Ureter (tissue), 1 donor: ENCODE measurements at regions not wholly inside any gene's neighbourhood (a gene's known extent, or its start where the extent isn't known, plus 50 kb on each side); places are given as distances from the start of the nearest gene placed in this dataset.

ENCODE experiments used
- DNase-seq: peaks from one replicate; pipeline ENCODE4 v3.0.0-alpha.2; 2020; ENCODE audit warnings: low spot score
- donor health status: DM: yes; HTN: yes; CAD: no.

DNA sequence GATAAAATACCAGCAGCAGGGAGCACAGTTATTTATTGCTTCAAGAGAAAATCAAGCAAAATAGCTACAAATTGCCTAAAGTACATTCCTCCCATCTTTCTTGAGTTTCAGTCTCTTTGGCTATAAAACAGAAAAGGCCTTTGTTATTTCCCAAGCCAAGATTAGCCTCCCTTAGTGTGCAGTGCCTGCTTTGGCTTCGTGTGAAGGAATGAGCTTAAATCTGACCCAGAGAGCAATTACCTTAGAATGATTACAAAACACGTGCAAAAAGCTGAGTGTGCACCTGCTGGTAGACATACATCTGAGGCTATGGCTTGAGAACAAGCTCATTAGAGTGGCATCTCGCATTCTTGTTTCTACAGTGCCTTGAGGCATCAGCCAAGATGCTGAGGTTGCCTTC, 250.8 kb downstream of the C4orf33 start:
- no peak for DNase-seq

GRCh38 chr4:129350834-129351721, 255.1 kb downstream of the C4orf33 start:
- DNase-seq = peak; percentile 52

- DNase-seq = no peak
These were observed 256.5 kb downstream of the C4orf33 start for GRCh38 chr4:129352480-129352879.

- DNase-seq = no peak
These were observed 257.5 kb downstream of the C4orf33 start for GRCh38 chr4:129353490-129353889.

GRCh38 chr4:129355031-129355430, 259.1 kb downstream of the C4orf33 start:
- no peak for DNase-seq

- DNase-seq = no peak
These were observed 259.6 kb downstream of the C4orf33 start for GRCh38 chr4:129355516-129355915.

DNA sequence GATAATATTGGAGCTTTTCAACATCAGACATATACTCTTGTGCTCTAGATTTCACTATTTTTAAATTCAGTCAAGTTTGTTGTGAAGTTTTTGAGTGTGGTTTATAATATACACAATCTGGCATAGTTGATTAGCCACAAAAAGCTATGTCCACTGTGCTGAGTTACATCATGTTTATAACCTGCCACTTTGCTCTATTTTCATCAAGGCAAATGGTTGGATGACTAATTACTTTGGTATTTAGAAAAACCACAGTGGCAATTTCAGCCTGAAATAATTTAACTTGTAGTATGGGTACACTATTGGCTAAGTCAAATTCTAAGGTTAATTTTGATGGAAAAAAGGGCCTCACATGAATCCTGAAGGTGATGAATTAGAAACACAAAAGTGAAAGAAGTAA, 262.6 kb downstream of the C4orf33 start:
- no peak for DNase-seq

DNA sequence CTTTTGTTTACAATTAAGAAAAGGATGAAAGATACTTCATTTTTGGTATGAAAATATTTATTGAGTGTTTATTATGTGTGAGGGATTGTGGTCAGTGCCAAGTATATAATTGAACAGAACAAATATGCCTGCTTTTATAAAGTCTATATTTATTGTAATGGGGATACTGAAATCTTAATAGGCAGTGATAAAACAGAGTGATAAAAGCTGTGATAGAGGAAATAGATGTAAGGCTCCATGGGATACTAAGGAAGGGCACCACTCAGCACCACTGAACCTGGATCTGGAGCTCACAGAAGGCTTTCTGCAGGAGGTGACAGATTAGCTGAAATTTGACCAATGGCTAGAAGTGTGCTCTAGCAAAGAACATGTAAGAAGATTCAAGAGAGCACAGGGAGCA, 263.5 kb downstream of the C4orf33 start:
- DNase-seq = no peak

- DNase-seq = peak; percentile 50
These were observed 266.8 kb downstream of the C4orf33 start for GRCh38 chr4:129362691-129363274.

DNA sequence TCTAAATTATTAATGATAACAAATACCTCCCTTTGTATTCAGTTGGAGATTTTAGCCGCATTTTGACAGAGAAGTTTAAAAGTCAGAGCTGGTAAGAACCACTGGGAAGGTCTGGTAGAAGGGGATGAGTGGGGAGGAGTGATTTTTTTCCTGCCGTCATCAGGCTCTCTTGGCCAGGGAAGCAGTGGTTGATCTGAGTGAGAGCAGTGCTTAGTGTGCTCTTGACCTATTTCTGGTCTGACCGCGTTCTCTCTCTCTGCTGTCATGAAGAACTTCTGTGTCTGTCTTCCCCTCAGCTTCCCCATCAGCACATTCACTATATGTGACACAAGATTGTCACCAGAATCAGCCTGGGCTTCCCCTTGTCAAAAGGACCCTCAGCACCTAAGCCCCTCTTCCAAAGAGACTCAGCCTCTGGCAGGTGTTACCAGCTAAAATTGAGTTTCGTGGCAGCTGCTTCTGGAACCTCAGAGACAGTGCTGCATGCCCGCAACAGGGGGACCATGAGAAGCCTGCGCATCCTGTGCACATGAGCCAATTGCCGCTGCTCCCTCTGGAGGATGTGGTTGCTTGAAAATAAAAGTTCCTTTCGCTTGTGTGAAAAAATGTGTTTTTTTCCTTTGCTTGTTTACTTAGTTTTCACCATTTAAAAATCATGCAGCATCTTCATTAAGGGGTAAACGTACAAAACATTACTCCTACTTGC, 268.9 kb downstream of the C4orf33 start:
- no peak for DNase-seq

DNA sequence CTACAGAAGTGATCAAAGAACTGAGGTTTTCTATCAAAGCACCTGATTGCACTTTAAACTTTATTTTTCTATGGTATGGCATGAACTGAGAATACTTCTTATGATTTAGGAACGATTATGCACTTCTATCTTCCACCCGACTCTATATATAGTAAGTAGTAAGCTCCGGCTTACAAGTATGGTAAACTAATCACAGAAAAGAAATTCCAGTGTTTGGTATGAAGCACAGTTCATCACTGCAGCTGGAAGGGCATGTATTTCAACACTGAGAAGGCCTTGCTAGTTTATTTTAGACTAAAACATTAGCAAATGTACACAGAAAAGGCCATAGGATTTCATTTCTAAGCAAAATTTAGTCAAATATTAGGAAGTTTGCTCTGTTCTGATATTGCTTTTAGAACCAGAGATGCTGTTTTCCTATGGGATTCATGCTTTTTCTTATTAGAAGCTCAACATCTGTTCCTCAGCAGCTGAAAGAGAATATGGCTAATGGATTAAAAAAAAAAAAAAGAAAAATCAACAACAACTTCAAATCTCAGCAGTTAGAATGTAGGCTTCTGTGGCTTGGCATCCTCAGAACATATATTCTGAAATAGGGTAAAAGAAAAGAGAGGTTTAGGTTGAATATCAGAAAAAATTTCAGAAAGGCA, 273.5 kb downstream of the C4orf33 start:
- no peak for DNase-seq

DNA sequence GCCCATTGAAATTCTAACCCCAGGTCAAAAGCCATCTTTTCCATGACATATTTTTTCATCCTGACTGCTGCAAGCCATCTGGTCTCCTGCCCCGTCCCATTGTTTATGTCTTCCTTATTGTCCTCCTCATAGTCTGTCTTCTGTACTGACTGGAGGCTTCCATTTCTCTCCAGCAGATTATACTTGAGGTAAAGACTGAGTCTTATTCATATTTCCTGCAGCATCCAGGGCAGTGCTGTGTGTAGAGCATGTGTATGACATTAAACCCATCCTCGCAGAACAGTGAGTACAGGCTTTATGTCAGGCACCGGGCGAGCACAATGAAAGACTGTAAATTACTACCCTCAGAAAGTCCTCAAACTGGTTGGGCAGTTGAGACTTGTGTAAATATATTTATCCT, 275.1 kb downstream of the C4orf33 start:
- no peak for DNase-seq

DNA sequence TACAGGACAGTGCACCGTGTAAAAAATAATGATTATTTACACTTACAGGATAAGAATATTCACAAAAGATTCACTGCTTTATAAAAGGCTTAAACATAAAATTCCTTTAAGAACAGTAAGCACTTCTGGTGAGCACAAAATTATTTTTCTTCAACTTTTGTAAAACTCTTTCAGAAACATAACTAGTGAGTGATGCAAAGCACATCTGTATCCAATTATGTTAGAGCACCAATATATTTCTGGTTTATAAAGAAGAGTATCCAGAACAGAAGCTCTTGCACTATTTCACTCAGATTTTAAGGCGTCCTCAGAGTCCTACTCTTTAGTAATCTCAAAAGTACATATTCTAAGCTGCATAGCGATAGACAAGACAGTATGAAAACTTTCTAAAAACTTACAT, 276.0 kb downstream of the C4orf33 start:
- DNase-seq = no peak

GRCh38 chr4:129377131-129377845, 281.3 kb downstream of the C4orf33 start:
- DNase-seq = no peak

DNA sequence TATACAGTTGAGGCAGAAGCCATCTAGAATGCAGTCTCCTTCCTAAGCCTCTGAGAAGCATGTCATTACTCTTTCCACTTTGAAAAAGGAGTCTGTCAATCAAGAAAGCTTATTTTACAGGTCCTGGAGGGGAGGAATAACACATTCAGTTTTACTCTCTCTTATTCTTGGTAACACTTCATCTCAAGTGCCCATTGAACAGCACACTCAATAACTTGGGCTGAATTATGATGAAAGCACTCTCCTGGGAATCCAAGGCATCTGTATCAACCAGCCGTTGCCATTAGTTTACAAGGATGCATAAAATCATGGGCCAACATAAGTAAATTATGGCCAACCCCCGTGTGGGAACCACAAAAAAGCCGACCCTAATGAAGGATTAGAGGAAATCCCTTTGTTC, 282.4 kb downstream of the C4orf33 start:
- no peak for DNase-seq

DNA sequence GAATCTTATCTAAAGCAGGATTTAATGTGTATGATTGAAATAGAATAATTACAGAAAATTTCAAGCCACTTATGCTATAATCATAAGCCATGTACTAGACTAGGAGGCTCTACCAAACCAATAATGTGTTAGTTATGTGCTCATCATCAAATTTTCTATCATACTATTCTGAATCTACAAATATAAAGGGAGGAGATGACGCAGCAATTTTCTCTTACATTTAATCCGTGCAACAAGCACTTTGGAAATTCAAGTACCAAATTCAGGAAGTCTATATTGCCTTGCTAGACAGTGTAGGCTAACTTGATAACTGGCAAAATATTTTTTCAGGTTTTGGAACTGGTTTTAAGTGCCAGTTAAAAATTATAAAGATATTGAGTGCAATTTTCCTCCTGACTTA, 283.5 kb downstream of the C4orf33 start:
- DNase-seq = no peak

DNA sequence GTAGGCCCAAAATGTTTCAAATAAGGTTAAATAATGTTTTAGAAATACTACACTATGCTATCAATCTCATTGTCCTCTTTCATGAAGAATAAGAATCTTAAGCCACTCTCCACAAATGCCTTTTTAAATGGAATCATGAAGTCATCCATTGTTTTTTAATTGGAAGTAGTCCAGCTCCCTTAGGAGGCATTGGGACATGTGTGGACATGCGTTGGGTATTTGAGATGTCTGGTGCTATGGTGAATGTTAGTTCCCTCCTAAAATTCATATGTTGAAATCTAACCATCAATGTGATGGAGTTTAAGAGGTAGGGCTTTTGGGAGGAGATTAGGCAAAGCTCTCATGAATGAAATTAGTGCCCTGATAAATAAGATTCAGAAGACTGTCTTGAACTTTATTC, 289.0 kb downstream of the C4orf33 start:
- no peak for DNase-seq

GRCh38 chr4:129387666-129388065, 291.7 kb downstream of the C4orf33 start:
- DNase-seq = no peak

DNA sequence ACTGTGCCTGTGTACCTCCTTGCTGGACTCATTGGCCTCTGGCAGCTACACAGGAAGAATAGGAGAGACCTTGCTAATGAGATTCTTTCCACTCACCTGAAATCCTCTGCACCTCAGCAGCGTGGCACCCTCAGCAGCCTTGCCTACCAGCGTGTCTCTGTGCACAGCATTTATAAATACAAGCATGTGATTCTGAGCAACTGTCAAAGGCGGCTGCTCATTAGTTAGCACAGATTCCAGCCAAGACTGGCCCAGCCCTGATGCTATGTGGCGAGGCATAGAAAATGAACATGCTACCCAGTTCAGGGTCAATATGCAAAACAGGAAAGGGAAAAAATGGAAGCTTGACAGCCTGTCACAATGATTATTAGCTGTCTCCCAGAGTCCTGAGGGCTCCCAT, 298.0 kb downstream of the C4orf33 start:
- DNase-seq = no peak

DNA sequence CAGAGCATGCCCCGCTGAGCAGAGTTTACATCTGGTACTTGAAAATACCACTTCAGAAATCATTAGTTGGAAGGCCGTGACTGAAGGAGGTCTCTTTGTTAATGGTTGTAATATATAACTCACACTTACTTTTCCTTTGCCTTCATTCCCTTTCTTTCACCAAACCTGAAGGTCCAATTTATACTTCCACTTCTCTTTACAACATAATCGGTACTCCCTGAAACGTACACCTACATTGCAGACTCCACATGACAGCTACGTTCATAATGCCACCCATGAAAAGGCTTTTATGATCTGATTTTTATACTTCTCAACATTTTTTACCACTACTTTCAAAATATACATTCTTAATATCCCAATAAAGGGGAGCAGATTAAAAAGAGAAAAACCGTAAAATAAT, 298.7 kb downstream of the C4orf33 start:
- DNase-seq = no peak

DNA sequence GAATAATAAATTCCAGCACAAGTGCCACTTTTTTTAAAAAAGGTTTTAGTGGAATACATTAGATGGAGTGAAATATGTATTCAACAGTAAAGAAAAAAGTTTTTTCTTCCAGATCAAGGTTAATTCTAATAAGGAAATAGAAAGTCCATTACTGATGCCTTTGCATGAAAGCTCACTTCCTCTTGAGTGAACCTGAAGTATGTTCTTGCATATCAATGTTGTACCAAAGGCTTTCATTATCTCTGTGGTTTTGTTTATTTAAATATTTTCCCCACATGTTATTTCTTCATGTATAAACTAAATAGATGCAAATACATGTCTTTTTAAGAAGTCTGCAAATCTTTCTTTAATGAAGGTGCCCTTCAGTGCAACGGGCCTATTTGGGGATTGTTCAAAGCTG, 307.9 kb downstream of the C4orf33 start:
- DNase-seq = no peak

- DNase-seq = no peak
These were observed 314.2 kb downstream of the C4orf33 start for GRCh38 chr4:129410115-129410514.
